ENCODE measurements at regions not wholly inside any gene's neighbourhood (a gene's known extent, or its start where the extent isn't known, plus 50 kb on each side); places are given as distances from the start of the nearest gene placed in this dataset.
"Not testable (repeated sequence)": the region's sequence is repeated elsewhere in the genome, so short reads cannot be mapped to it uniquely, and the experiment has no call there.

GRCh38 chr4:15163284-15163645 lies 161.0 kb downstream of the CPEB2 start:
- DNase-seq (ENCODE audit: low read depth) = no peak

DNA sequence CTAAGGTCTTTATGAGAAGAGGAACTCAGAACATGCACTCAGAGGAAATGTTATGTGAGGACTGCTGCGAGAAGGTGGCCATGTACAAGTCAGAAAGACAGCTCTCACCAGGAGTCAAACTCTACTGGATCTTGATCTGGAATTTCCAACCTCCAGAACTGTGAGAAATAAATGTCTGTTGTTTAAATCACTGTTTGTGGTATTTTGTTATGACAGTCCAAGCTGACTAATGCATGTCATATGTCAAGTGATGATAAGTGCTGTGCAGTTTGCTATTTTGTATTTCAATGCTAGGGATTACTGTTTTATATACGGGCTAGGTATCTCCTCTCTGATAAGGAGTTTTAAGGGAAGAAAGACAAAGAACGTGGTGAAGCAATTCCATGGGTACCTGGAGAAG lies 162.3 kb downstream of the CPEB2 start:
- no peak for DNase-seq (ENCODE audit: low read depth)

- no peak for DNase-seq (ENCODE audit: low read depth)
Observed at GRCh38 chr4:15167743-15168142, 165.5 kb downstream of the CPEB2 start.

DNA sequence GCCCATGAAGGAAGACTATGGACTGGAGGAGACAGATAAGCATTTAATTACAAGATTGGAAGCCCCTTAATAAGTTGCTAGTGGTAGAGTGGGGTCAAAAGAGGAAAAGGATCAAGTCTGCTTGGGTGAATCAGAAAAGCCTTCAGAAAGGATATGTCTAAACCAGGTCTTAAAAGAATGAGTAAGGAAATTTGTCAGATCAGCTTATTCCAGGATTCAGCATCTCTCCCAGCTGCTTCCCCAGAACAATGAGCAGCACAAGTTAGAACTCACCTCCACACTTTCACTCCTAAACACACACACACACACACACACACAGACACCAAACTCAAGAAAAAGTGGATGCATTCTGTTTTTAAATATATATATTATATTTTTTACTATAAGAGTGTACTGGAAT lies 166.5 kb downstream of the CPEB2 start:
- no peak for DNase-seq (ENCODE audit: low read depth)

- no peak for DNase-seq (ENCODE audit: low read depth)
Observed at GRCh38 chr4:15171725-15172124, 169.4 kb downstream of the CPEB2 start.

DNA sequence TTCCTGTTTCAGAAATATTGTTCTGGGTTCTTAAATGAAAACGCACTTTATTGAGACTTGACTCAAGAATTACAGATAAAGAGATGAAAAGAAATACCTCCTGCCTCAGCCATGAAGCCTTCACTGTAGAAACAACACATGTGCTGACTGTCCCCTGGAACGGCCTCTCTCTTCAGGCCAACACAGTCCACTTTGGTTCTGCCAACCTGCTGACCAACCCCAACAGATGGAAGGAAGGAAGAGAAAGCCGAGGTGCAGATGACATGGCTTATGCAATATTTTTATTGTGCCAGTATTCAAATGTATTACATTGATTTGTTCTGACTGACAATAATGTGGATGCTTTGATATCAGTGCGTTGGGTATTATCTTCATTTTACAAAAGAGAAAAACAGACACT lies 171.0 kb downstream of the CPEB2 start:
- no peak for DNase-seq (ENCODE audit: low read depth)

GRCh38 chr4:15174168-15174567 lies 171.9 kb downstream of the CPEB2 start:
- DNase-seq (ENCODE audit: low read depth) = not testable (repeated sequence)

DNA sequence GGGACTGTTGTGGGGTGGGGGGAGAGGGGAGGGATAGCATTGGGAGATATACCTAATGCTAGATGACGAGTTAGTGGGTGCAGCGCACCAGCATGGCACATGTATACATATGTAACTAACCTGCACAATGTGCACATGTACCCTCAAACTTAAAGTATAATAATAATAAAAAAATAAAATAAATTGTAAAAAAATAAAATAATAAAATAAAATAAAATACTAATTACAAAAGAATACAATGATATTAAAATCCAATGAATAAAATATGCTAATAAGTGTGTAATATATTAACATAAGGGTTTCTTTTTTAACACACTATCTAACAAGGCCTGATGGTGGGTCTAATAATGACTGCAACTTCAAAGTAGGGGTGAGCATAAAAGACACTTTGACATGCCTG lies 177.6 kb downstream of the CPEB2 start:
- not testable (repeated sequence) for DNase-seq (ENCODE audit: low read depth)

- DNase-seq (ENCODE audit: low read depth) = no peak
Observed at GRCh38 chr4:15182600-15183220, 180.4 kb downstream of the CPEB2 start.

GRCh38 chr4:15186149-15186548 lies 183.9 kb downstream of the CPEB2 start:
- no peak for DNase-seq (ENCODE audit: low read depth)

- no peak for DNase-seq (ENCODE audit: low read depth)
Observed at GRCh38 chr4:15186806-15187205, 184.5 kb downstream of the CPEB2 start.

DNA sequence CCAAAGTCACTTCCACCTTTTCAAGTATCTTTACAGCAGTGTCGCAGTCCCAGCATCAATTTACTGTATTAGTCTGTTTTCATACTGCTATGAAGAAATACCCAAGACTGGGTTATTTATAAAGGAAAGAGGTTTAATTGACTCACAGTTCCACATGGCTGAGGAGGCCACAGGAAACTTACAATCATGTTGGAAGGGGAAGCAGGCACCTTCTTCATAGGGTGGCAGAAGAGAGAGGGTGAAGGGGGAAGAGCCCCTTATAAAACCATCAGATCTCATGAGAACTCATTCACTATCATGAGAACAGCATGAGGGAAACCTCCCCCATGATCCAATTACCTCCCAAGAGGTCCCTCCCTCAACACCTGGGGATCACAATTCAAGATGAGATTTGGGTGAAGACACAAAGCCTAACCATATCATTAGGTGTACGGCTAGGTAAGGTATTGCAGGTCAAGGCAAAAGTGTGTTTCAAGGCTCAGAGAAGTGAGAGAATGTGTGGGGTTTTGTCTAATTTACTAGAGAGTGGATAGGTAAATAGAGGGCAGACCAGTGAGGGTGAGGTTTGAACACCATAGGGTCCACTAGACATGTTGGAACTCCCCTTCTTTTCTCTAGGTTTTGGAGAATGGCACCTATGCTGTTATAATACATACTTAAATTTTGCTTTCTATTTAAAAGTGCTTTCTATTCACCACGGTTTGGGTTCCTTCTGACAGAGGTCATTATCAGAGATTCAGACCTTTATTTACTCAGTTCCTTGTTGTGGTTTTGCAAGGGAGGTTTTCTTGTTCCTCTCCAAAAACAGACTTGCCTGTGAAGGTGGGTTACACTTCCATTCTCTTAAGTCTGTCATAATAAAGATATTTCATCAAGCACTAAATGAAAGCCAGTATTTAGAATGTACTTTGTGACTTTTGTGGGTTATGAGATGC lies 186.6 kb downstream of the CPEB2 start:
- no peak for DNase-seq (ENCODE audit: low read depth)

DNA sequence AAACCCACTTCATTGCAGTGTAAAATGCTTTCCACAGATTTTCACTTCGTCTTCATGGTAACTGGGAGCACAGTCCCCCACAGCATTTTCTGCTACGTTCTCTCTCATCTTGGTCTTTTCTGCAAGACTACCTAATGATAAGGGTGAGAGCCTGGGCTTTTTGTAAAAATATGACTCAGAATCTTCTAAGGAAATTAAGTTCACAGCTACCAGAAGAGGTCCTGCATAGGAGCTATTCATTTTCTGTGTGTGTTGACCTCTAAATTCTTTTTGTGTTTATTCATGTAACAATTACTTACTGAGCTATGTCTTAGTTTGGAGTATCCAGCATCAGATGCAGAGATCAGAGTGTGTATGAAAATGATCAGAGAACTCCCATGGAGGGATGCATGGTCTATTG lies 192.2 kb downstream of the CPEB2 start:
- DNase-seq (ENCODE audit: low read depth) = no peak

- DNase-seq (ENCODE audit: low read depth) = no peak
Observed at GRCh38 chr4:15197005-15197404, 194.7 kb downstream of the CPEB2 start.

GRCh38 chr4:15198070-15198727 lies 195.9 kb downstream of the CPEB2 start:
- no peak for DNase-seq (ENCODE audit: low read depth)

DNA sequence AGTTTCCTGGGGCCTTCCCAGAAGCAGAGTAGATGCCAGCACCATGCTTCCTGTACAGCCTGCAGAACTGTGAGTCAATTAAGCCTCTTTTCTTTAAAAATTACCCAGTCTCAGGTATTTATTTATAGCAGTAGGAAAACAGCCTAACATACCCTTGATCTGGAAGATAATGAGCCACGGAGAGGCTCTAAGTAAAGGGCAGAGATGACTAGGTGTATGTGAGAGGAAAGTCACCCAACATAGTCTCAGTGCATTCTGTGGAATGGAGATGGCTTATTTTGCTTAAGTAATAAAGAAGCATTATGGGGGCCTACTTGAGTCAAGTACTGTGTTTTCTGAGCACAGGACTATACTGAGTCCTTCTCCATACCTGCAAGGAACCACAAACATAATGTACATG lies 199.5 kb downstream of the CPEB2 start:
- DNase-seq (ENCODE audit: low read depth) = no peak

DNA sequence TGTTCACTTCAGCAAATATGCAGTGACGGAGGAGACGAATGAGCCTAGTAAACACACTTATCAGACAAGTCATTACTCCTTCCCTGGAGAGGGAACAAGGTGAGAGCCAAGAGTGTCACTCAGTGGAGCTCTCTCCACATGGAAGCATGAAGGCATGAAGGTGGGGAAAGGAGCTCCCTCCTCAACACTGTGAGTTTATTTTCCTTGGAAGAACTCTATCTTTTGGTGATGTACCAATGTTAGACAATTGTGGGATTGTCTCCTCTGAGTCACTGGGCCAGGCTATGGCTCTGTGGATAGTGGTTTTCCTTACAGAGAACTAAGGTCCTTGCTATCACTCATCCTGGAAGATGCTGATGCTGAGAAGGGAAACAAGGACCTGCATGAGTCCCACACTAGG lies 200.2 kb downstream of the CPEB2 start:
- DNase-seq (ENCODE audit: low read depth) = no peak

DNA sequence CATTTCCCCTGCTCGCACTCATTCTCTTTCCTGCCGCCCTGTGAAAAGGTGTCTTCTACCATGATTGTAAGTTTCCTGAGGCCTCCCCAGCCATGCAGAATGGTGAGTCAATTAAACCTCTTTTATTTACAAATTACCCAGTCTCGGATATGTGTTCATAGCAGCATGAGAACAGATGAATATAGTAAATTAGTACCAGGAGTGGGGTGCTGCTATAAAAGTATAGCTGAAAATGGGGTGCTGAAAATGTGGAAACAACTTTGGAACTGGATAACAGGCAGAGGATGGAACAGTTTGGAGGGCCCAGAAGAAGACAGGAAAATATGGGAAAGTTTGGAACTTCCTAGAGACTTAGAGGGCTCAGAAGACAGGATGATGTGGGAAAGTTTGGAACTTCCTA lies 204.2 kb downstream of the CPEB2 start:
- DNase-seq (ENCODE audit: low read depth) = not testable (repeated sequence)

- no peak for DNase-seq (ENCODE audit: low read depth)
Observed at GRCh38 chr4:15213302-15213970, 211.2 kb downstream of the CPEB2 start.

DNA sequence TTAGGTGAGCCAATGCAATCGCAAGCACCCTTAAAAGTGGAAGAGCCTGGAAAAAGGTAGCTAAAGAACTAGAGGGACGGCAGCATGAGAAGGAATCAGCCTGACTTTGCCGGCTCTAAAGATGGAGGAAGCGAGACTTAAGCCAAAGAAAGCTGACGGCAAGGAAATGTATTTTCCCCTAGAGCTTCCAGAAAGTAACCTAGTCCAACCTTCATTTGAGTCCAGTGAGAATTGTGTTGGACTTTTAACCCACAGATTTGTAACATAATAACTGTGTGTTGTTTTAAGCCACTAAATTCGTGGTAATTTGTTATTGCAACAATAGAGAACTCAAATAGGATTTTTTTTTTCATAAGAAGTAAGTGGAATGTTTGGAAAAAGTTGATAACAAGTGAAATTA lies 212.7 kb upstream of the C1QTNF7 start:
- DNase-seq (ENCODE audit: low read depth) = no peak

DNA sequence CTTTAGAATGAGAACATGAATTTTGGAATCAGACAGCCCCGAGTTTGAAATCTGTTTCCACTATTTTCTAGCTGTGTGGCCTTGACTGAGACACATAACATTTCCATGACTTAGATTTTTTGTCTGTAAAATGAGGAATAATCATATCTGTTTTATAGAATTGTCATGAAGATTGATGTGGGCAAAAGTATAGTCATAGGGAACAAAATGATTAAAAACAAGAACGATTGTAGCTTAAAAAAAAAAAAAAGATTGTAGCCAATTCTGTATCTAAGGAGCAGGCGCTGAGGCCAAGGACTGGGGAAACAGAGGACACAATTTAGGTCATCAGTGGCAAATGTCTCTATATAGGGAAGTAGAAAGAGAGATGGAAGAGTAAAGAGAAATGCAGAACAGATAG lies 201.6 kb upstream of the C1QTNF7 start:
- no peak for DNase-seq (ENCODE audit: low read depth)

DNA sequence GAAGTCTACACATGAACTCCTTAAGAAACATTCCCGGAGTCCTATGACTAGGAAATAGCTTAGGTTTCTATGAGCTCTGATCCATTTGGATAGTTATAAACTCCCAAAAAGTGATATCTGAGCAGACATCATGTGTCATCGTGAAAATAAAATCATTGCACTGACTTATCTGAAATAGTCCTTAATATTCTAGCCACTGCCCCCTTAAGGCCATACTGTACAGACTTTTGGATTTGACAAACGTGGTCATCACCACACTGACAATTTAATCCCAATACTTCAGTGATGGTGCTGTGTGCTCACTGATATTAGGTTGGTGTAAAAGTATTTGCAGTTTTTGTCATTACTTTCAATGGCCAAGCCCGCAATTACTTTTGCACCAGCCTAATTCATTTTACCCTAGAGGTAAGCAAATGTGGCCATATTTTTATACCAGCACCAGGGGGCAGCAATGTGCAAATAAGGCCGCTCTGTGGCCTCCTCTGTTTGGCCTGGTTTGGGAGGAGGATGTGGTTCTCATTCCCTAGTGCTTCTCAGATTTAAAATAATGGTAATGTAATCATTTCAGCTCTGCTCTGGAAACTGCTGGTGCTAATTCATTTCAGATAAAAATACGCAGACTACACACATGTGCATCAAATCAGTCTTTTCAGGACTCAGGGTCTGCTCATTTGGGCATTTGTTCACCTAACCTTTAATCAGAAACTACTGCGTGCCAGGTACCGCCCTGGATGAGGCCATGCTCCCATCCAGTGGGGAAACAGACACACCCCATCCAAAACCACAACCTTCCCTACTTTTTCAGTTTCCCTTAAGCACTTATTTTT lies 196.4 kb upstream of the C1QTNF7 start:
- DNase-seq (ENCODE audit: low read depth) = no peak

All from non-pigmented ciliary epithelial cell (primary cell).